Loucy (cell line): ENCODE measurements at regions not wholly inside any gene's neighbourhood (a gene's known extent, or its start where the extent isn't known, plus 50 kb on each side); places are given as distances from the start of the nearest gene placed in this dataset.

Source experiments
- CTCF ChIP-seq: fragments of 200-600 bp; sonication (generic); conservative IDR thresholded peaks from 2 replicates; pipeline ENCODE4 v1.5.1; 2014; ENCODE audit warnings: mild to moderate bottlenecking, antibody characterized with exemption, low read length
- EZH2phosphoT487 ChIP-seq: fragments of 200-600 bp; IDR thresholded peaks from 2 replicates; pipeline ENCODE4 v1.6.1; 2018; ENCODE audit warnings: antibody characterized with exemption, mild to moderate bottlenecking, moderate library complexity, borderline replicate concordance

DNA sequence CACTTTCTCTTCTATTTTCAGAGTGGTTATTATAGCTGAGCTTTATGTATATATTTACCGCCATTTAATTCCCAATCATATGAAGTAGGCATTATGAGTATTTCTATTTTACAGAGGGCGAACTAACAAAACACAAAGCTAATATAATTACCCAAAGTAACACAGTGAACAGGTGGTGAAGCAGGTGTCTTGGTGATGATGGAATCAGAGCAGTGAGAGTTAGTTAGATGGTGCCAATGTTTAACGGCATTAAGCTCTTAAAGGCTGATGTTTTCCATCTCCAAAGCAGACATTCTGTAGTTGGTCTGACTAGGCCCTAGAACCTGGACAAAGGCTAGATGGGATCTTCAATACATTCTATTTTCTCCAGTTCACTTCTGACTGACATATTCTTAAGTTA lies 551.1 kb upstream of the SYNCRIP start:
- TF ChIP-seq CTCF (no peak), EZH2phosphoT487 (no peak)
